ENCODE measurements at regions not wholly inside any gene's neighbourhood (a gene's known extent, or its start where the extent isn't known, plus 50 kb on each side); places are given as distances from the start of the nearest gene placed in this dataset.

- peaks cover 13% of the 10 kb centered on the region for H3K27me3 ChIP-seq (ENCODE audit: low read depth)
- no peak overlapping the region for H3K27ac ChIP-seq (replicated peaks)
- DNase-seq = no peak
- no peak for TF ChIP-seq CTCF (IDR thresholded peaks at IDR 0.05; ENCODE audit: borderline replicate concordance)
- no peaks in the 10 kb centered on the region for H3K36me3 ChIP-seq
- no peak overlapping the region for H3K4me3 ChIP-seq
- H3K9me3 ChIP-seq (replicated peaks) = no peaks in the 10 kb centered on the region
- intact Hi-C loops (cut with micrococcal nuclease) = no loop called here
- no peaks in the 10 kb centered on the region for H3K4me1 ChIP-seq
Observed at GRCh38 chr10:3000048-3000447, 67.3 kb upstream of the PFKP start.

GRCh38 chr10:2994221-2994961 lies 73.0 kb upstream of the PFKP start:
- Histone ChIP-seq H3K9me3 (replicated peaks) (peaks cover 4% of the 10 kb centered on the region), H3K27ac (replicated peaks) (no peak overlapping the region), H3K27me3 (ENCODE audit: low read depth) (peaks cover 16% of the 10 kb centered on the region), H3K4me3 (no peak overlapping the region), H3K4me1 (no peaks in the 10 kb centered on the region), H3K36me3 (no peaks in the 10 kb centered on the region)
- DNase-seq = no peak
- intact Hi-C loops (cut with micrococcal nuclease) = no loop called here
- no peak for TF ChIP-seq CTCF (IDR thresholded peaks at IDR 0.05; ENCODE audit: borderline replicate concordance)

- TF ChIP-seq CTCF (IDR thresholded peaks at IDR 0.05; ENCODE audit: borderline replicate concordance) = no peak
- H3K36me3 ChIP-seq = no peaks in the 10 kb centered on the region
- intact Hi-C loops (cut with micrococcal nuclease) = no loop called here
- peaks cover 18% of the 10 kb centered on the region for H3K27me3 ChIP-seq (ENCODE audit: low read depth)
- H3K4me1 ChIP-seq = no peaks in the 10 kb centered on the region
- H3K9me3 ChIP-seq (replicated peaks) = peaks cover 11% of the 10 kb centered on the region
- no peak overlapping the region for H3K27ac ChIP-seq (replicated peaks)
- no peak for DNase-seq
- H3K4me3 ChIP-seq = no peak overlapping the region
Observed at GRCh38 chr10:2993636-2994035, 73.7 kb upstream of the PFKP start.

GRCh38 chr10:2992401-2993198 lies 74.7 kb upstream of the PFKP start:
- peaks cover 19% of the 10 kb centered on the region for H3K27me3 ChIP-seq (ENCODE audit: low read depth)
- no peak for DNase-seq
- H3K4me3 ChIP-seq = no peak overlapping the region
- H3K9me3 ChIP-seq (replicated peaks) = peaks cover 11% of the 10 kb centered on the region
- H3K36me3 ChIP-seq = no peaks in the 10 kb centered on the region
- H3K4me1 ChIP-seq = no peaks in the 10 kb centered on the region
- no peak overlapping the region for H3K27ac ChIP-seq (replicated peaks)
- intact Hi-C loops (cut with micrococcal nuclease) = no loop called here
- TF ChIP-seq CTCF (IDR thresholded peaks at IDR 0.05; ENCODE audit: borderline replicate concordance) = no peak

- intact Hi-C loops (cut with micrococcal nuclease) = no loop called here
- H3K9me3 ChIP-seq (replicated peaks) = peaks cover 11% of the 10 kb centered on the region
- peaks cover 35% of the 10 kb centered on the region for H3K27me3 ChIP-seq (ENCODE audit: low read depth)
- DNase-seq = no peak
- no peaks in the 10 kb centered on the region for H3K36me3 ChIP-seq
- H3K4me1 ChIP-seq = no peaks in the 10 kb centered on the region
- no peak overlapping the region for H3K27ac ChIP-seq (replicated peaks)
- H3K4me3 ChIP-seq = no peak overlapping the region
- no peak for TF ChIP-seq CTCF (IDR thresholded peaks at IDR 0.05; ENCODE audit: borderline replicate concordance)
Observed at GRCh38 chr10:2990764-2991163, 76.6 kb upstream of the PFKP start.

Measured in left ventricle myocardium inferior (tissue), 1 donor.